Cerebellar cortex (tissue), 1 donor: ENCODE measurements at regions not wholly inside any gene's neighbourhood (a gene's known extent, or its start where the extent isn't known, plus 50 kb on each side); places are given as distances from the start of the nearest gene placed in this dataset.

Experiments
- DNase-seq: peaks from one replicate; pipeline ENCODE4 v3.0.0-alpha.2; 2015; ENCODE audit warnings: low spot score

- DNase-seq, result no peak
Measured at GRCh38 chr22:49179886-49180682, 647.6 kb downstream of the BRD1 start.

- no peak for DNase-seq
Measured at GRCh38 chr22:49179175-49179574, 648.5 kb downstream of the BRD1 start.

GRCh38 chr22:49178246-49179005, 649.2 kb downstream of the BRD1 start:
- no peak for DNase-seq

GRCh38 chr22:49177666-49178065, 650.0 kb downstream of the BRD1 start:
- no peak for DNase-seq

- no peak for DNase-seq
Measured at GRCh38 chr22:49176956-49177355, 650.7 kb downstream of the BRD1 start.

- no peak for DNase-seq
Measured at GRCh38 chr22:49170053-49170452, 657.6 kb downstream of the BRD1 start.

- no peak for DNase-seq
Measured at GRCh38 chr22:49169074-49169744, 658.5 kb downstream of the BRD1 start.

GRCh38 chr22:49168219-49168813, 659.4 kb downstream of the BRD1 start:
- DNase-seq, result no peak

GRCh38 chr22:49166746-49167145, 660.9 kb downstream of the BRD1 start:
- DNase-seq, result no peak

GRCh38 chr22:49166211-49166610, 661.5 kb downstream of the BRD1 start:
- DNase-seq, result no peak

- no peak for DNase-seq
Measured at GRCh38 chr22:49164773-49165320, 662.8 kb downstream of the BRD1 start.

GRCh38 chr22:49163960-49164690, 663.5 kb downstream of the BRD1 start:
- DNase-seq, result no peak

- DNase-seq, result no peak
Measured at GRCh38 chr22:49163258-49163959, 664.3 kb downstream of the BRD1 start.

- DNase-seq, result no peak
Measured at GRCh38 chr22:49162841-49163240, 664.8 kb downstream of the BRD1 start.

GRCh38 chr22:49161002-49161850, 666.4 kb downstream of the BRD1 start:
- no peak for DNase-seq

- no peak for DNase-seq
Measured at GRCh38 chr22:49160261-49161001, 667.2 kb downstream of the BRD1 start.

GRCh38 chr22:49159711-49160110, 668.0 kb downstream of the BRD1 start:
- DNase-seq, result no peak

GRCh38 chr22:49158741-49159564, 668.7 kb downstream of the BRD1 start:
- no peak for DNase-seq
